ENCODE measurements at regions not wholly inside any gene's neighbourhood (a gene's known extent, or its start where the extent isn't known, plus 50 kb on each side); places are given as distances from the start of the nearest gene placed in this dataset.

DNA sequence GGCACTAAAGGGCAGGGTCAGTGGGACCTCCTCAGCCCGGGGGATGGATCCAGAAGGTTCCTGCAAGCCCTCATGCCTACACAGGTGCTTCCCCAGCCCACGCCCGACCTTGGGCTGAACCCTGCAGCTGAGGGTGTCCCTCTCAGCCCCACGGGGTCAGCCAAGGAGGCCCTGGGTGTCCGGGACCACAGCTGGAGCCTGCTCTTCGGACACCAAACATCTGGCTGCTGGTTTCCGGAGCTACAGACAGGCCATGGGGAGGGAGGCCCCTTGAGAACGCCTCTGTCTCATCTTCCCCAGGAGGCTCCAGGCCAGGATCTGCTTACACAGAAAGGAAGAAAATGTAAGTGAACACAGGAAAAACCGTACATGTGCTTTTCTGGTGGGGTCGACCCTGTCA, 355.7 kb downstream of the MN1 start:
- TF ChIP-seq, protein P1, sequence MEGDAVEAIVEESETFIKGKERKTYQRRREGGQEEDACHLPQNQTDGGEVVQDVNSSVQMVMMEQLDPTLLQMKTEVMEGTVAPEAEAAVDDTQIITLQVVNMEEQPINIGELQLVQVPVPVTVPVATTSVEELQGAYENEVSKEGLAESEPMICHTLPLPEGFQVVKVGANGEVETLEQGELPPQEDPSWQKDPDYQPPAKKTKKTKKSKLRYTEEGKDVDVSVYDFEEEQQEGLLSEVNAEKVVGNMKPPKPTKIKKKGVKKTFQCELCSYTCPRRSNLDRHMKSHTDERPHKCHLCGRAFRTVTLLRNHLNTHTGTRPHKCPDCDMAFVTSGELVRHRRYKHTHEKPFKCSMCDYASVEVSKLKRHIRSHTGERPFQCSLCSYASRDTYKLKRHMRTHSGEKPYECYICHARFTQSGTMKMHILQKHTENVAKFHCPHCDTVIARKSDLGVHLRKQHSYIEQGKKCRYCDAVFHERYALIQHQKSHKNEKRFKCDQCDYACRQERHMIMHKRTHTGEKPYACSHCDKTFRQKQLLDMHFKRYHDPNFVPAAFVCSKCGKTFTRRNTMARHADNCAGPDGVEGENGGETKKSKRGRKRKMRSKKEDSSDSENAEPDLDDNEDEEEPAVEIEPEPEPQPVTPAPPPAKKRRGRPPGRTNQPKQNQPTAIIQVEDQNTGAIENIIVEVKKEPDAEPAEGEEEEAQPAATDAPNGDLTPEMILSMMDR (IDR thresholded peaks at IDR 0.05) = no peak
- TF ChIP-seq POLR2AphosphoS5 (IDR thresholded peaks at IDR 0.05) (no peak), EP300 (IDR thresholded peaks at IDR 0.05) (no peak), POLR2A (IDR thresholded peaks at IDR 0.05) (no peak)

Measured in suprapubic skin (tissue), 4 donors.